ENCODE measurements at regions not wholly inside any gene's neighbourhood (a gene's known extent, or its start where the extent isn't known, plus 50 kb on each side); places are given as distances from the start of the nearest gene placed in this dataset.

DNA sequence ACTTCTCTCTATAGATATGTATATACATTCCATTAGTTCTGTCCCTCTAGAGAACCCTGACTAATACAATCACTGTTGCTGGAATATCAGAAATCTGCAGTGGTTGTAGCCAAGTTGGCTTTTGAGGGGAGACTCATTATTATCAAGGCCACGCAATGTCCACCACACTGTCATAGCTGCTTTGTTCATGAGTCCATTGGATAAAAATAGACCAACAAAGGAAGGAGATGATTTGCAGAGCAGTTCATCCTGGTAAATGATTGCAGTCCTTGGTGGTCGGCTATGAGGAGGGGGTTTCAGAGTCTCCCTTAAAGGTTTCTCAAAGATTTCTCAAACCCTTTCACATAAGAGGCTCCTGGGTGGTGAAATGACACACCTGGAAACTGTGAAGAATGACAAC lies 192.8 kb upstream of the ANKH start:
- no peaks in the 10 kb centered on the region for H3K36me3 ChIP-seq (ENCODE audit: low read depth, low read length)
- DNase-seq (no peak), ATAC-seq (no peak)
- H3K9me2 ChIP-seq (replicated peaks; ENCODE audit: low read length) = no peaks in the 10 kb centered on the region
- H4K20me1 ChIP-seq (ENCODE audit: low read length) = no peaks in the 10 kb centered on the region
- peaks cover 16% of the 10 kb centered on the region; the same call in 1 of the 2 replicates for H3K27me3 ChIP-seq (ENCODE audit: low read length)
- intact Hi-C loops (cut with micrococcal nuclease) = no loop called here
- no peaks in the 10 kb centered on the region for H3K9me3 ChIP-seq (ENCODE audit: low read length)
- H3K4me3 ChIP-seq (ENCODE audit: low read length) = no peak overlapping the region
- no peak overlapping the region for H3K27ac ChIP-seq (ENCODE audit: low read length)
- H3F3A ChIP-seq (ENCODE audit: low read length, unreplicated experiment) = no peaks in the 10 kb centered on the region
- CTCF ChIA-PET = no interaction called here
- H3K4me2 ChIP-seq (ENCODE audit: low read length) = no peak overlapping the region
- POLR2A ChIA-PET (ENCODE audit: unreplicated experiment) = no interaction called here
- no peaks in the 10 kb centered on the region for H3K4me1 ChIP-seq (ENCODE audit: insufficient read depth, low read length)
- H2AFZ ChIP-seq (ENCODE audit: low read length) = no peak overlapping the region
- no peak overlapping the region for H3K9ac ChIP-seq (ENCODE audit: low read length)
- no TSS peak for BruUV-seq (replicated peaks)
- no peaks in the 10 kb centered on the region for H3K79me2 ChIP-seq (ENCODE audit: low read length)
- TF ChIP-seq EZH2 (IDR thresholded peaks at IDR 0.05; ENCODE audit: low read length, unreplicated experiment) (no peak), EZH2phosphoT487 (IDR thresholded peaks at IDR 0.05; ENCODE audit: borderline replicate concordance, low read length) (no peak)
- TF ChIP-seq, protein P1, sequence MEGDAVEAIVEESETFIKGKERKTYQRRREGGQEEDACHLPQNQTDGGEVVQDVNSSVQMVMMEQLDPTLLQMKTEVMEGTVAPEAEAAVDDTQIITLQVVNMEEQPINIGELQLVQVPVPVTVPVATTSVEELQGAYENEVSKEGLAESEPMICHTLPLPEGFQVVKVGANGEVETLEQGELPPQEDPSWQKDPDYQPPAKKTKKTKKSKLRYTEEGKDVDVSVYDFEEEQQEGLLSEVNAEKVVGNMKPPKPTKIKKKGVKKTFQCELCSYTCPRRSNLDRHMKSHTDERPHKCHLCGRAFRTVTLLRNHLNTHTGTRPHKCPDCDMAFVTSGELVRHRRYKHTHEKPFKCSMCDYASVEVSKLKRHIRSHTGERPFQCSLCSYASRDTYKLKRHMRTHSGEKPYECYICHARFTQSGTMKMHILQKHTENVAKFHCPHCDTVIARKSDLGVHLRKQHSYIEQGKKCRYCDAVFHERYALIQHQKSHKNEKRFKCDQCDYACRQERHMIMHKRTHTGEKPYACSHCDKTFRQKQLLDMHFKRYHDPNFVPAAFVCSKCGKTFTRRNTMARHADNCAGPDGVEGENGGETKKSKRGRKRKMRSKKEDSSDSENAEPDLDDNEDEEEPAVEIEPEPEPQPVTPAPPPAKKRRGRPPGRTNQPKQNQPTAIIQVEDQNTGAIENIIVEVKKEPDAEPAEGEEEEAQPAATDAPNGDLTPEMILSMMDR (conservative IDR thresholded peaks at IDR 0.05; ENCODE audit: low read depth, low read length) = no peak

DNA sequence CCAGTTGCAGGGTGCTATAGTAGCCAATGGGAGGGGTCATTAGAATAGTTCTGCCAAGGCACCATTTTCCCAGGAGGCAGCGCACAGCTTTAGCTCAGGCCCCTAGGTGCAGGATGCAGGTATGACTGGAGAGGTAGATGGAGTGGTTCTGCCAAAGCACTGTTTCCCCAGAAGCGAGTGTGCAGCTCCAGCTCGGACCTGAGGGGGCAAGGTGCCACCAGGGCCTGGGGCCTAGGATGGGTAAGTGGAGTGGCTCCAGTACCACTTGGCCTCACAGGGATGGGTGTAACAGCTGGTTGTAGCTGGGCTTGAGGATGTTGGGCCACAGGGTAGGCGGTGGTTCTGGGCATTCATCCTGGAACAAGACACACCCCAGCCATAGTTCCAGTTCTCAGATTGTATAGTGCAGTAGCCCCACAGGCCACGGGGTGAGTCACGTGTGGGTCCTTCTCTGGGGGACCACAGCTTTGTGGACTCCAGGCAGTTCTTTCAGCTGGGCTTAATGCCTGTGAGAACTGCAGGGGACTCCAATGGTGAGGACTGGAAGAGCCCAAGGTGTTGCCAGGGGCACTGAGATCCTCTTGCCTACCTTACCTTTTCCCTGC lies 185.5 kb upstream of the ANKH start:
- no peaks in the 10 kb centered on the region for H4K20me1 ChIP-seq (ENCODE audit: low read length)
- no peaks in the 10 kb centered on the region for H3K36me3 ChIP-seq (ENCODE audit: low read depth, low read length)
- no peak for ATAC-seq
- TF ChIP-seq EZH2phosphoT487 (IDR thresholded peaks at IDR 0.05; ENCODE audit: borderline replicate concordance, low read length) (no peak), EZH2 (IDR thresholded peaks at IDR 0.05; ENCODE audit: low read length, unreplicated experiment) (no peak)
- TF ChIP-seq, protein P1 (conservative IDR thresholded peaks at IDR 0.05; ENCODE audit: low read depth, low read length) = no peak
- H3K4me1 ChIP-seq (ENCODE audit: insufficient read depth, low read length) = no peaks in the 10 kb centered on the region
- CTCF ChIA-PET = no interaction called here
- no peak overlapping the region for H2AFZ ChIP-seq (ENCODE audit: low read length)
- H3K9ac ChIP-seq (ENCODE audit: low read length) = no peak overlapping the region
- H3K27ac ChIP-seq (ENCODE audit: low read length) = no peak overlapping the region
- H3K9me3 ChIP-seq (ENCODE audit: low read length) = no peaks in the 10 kb centered on the region
- POLR2A ChIA-PET (ENCODE audit: unreplicated experiment) = no interaction called here
- H3K4me2 ChIP-seq (ENCODE audit: low read length) = no peak overlapping the region
- 0 out of 2 replicates have a peak, but pooled peaks cover 4% of the 10 kb centered on the region for H3K27me3 ChIP-seq (ENCODE audit: low read length)
- no peaks in the 10 kb centered on the region for H3K9me2 ChIP-seq (replicated peaks; ENCODE audit: low read length)
- DNase-seq = no peak
- intact Hi-C loops (cut with micrococcal nuclease) = no loop called here
- H3K79me2 ChIP-seq (ENCODE audit: low read length) = no peaks in the 10 kb centered on the region
- H3F3A ChIP-seq (ENCODE audit: low read length, unreplicated experiment) = no peaks in the 10 kb centered on the region
- no TSS peak for BruUV-seq (replicated peaks)
- no peak overlapping the region for H3K4me3 ChIP-seq (ENCODE audit: low read length)

DNA sequence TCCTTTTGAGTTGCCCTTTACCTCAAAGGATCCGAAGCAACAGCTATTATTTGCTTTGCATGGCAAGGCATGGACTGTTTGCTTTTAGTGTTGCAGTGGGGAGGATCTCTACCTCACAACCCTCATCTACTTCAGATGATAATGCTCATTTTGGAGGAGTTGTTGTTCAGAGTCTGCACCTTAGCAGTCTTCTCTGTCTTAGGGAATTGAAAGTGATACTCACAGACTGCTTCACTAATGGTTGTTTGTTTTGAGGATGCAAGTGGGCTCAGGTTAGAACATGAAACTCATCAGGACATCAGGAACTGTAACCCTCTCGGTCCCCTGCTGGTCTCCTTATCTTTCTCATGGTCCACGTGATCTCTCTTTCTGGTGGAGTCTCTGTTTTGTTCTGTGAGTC lies 172.9 kb upstream of the ANKH start:
- Histone ChIP-seq H3K79me2 (ENCODE audit: low read length) (no peaks in the 10 kb centered on the region), H4K20me1 (ENCODE audit: low read length) (no peaks in the 10 kb centered on the region), H3K9me3 (ENCODE audit: low read length) (no peaks in the 10 kb centered on the region), H3K9ac (ENCODE audit: low read length) (no peak overlapping the region), H2AFZ (ENCODE audit: low read length) (no peak overlapping the region), H3K27me3 (ENCODE audit: low read length) (peaks cover 8% of the 10 kb centered on the region; the same call in 1 of the 2 replicates), H3K4me3 (ENCODE audit: low read length) (no peak overlapping the region), H3K4me1 (ENCODE audit: insufficient read depth, low read length) (no peaks in the 10 kb centered on the region), H3K4me2 (ENCODE audit: low read length) (no peak overlapping the region), H3K36me3 (ENCODE audit: low read depth, low read length) (no peaks in the 10 kb centered on the region), H3K9me2 (replicated peaks; ENCODE audit: low read length) (no peaks in the 10 kb centered on the region), H3K27ac (ENCODE audit: low read length) (no peak overlapping the region), H3F3A (ENCODE audit: low read length, unreplicated experiment) (no peaks in the 10 kb centered on the region)
- TF ChIP-seq, protein P1 (conservative IDR thresholded peaks at IDR 0.05; ENCODE audit: low read depth, low read length) = no peak
- no peak for TF ChIP-seq EZH2phosphoT487 (IDR thresholded peaks at IDR 0.05; ENCODE audit: borderline replicate concordance, low read length)
- TF ChIP-seq EZH2 (IDR thresholded peaks at IDR 0.05; ENCODE audit: low read length, unreplicated experiment) = no peak
- ChIA-PET POLR2A (ENCODE audit: unreplicated experiment) (no interaction called here), CTCF (no interaction called here)
- BruUV-seq (replicated peaks) = no TSS peak
- DNase-seq = no peak
- no peak for ATAC-seq
- intact Hi-C loops (cut with micrococcal nuclease) = no loop called here

All from PC-3 (cell line).